HepG2 (cell line): ENCODE measurements at regions not wholly inside any gene's neighbourhood (a gene's known extent, or its start where the extent isn't known, plus 50 kb on each side); places are given as distances from the start of the nearest gene placed in this dataset.

Experiments
- ATAC-seq: fragments of 200-7000 bp; cut with Tn5 transposase; 3 replicates; pipeline ENCODE4 v1.9.1; 2020; ENCODE audit warnings: mild to moderate bottlenecking, moderate library complexity
- BruUV-seq: library from RNA; stranded (reverse); fragments of 400-500 nt; replicated peaks from 2 replicates; lab custom pipeline; 2021; lab: Mats Ljungman, UMichigan
- CTCF ChIA-PET: fragments of 300-600 bp; formaldehyde crosslinking; extraction: SDS; loops from one replicate; lab custom pipeline; 2021; ENCODE audit warnings: low total read pairs, inconsistent platforms, low intra/inter-chr PET ratio; lab: Yijun Ruan, JAX
- POLR2A ChIA-PET: fragments of 350-600 bp; sonication (Branson Sonifier 250); formaldehyde crosslinking; loops from one replicate; lab custom pipeline; 2020; ENCODE audit warnings: antibody characterized with exemption, inconsistent platforms; lab: Yijun Ruan, JAX
- DNase-seq: peaks from one replicate; pipeline ENCODE4 v3.0.0-alpha.2; 2015; ENCODE audit warnings: low spot score
- FAIRE-seq: peaks from 3 replicates; lab custom pipeline; 2011; peaks lifted over from hg19 to GRCh38; lab: Jason Lieb, UNC
- H2AFZ ChIP-seq: one replicate; pipeline ENCODE4 v1.6.1; 2011; ENCODE audit warnings: low read length, inconsistent platforms
- H3K27ac ChIP-seq: fragments of 300-600 bp; 3 replicates; pipeline ENCODE4 v1.8.0; 2011; ENCODE audit warnings: mixed run types, mild to moderate bottlenecking, mixed read lengths, low read length, inconsistent platforms; ENCODE audit not compliant: insufficient read depth; ENCODE audit errors: extremely low read length
- H3K27me3 ChIP-seq, 2 experiments: fragments of 200-600 bp in 1 of 2; 2 replicates in 1 of 2; 3 replicates in 1 of 2; pipeline versions ENCODE4 v1.6.0 to v1.8.0; 2011; ENCODE audit warnings: low read length in 2 of 2, mild to moderate bottlenecking in 2 of 2, moderate library complexity in 2 of 2, inconsistent platforms in 1 of 2; ENCODE audit not compliant: insufficient read depth in 2 of 2, control insufficient read depth in 1 of 2
- H3K36me3 ChIP-seq, 2 experiments: fragments of 200-600 bp in 1 of 2; replicated peaks in 1 of 2; 2 replicates in 1 of 2; 3 replicates in 1 of 2; pipeline versions ENCODE4 v1.5.1 to v1.8.0; 2011; ENCODE audit warnings: low read length in 2 of 2, inconsistent platforms in 1 of 2; ENCODE audit not compliant: insufficient read depth in 2 of 2, control insufficient read depth in 1 of 2
- H3K4me1 ChIP-seq: 2 replicates; pipeline ENCODE4 v1.5.1; 2012; ENCODE audit warnings: low read length, inconsistent platforms; ENCODE audit not compliant: insufficient read depth
- H3K4me2 ChIP-seq: 2 replicates; pipeline ENCODE4 v1.6.0; 2011; ENCODE audit warnings: low read depth, low read length, inconsistent platforms
- H3K4me3 ChIP-seq, 3 experiments: fragments of 200-600 bp in 1 of 3; sonication (generic), shearing (Covaris generic) in 1 of 3; replicated peaks in 1 of 3; 2 replicates each; pipeline ENCODE4 v1.5.1; 2011 to 2016; ENCODE audit warnings: low read length in 3 of 3, inconsistent platforms in 2 of 3, low read depth in 2 of 3, mild to moderate bottlenecking in 2 of 3, control low read depth in 1 of 3, mixed read lengths in 1 of 3; ENCODE audit not compliant: insufficient read depth in 1 of 3
- H3K79me2 ChIP-seq: one replicate; pipeline ENCODE4 v1.6.1; 2011; ENCODE audit warnings: low read length, inconsistent platforms; ENCODE audit not compliant: insufficient read depth
- H3K9ac ChIP-seq: 2 replicates; pipeline ENCODE4 v1.6.0; 2011; ENCODE audit warnings: mild to moderate bottlenecking, low read depth, low read length, inconsistent platforms; ENCODE audit not compliant: insufficient read depth
- H3K9me3 ChIP-seq: 2 replicates; pipeline ENCODE4 v1.5.1; 2012; ENCODE audit warnings: mild to moderate bottlenecking, low read length
- H4K20me1 ChIP-seq: 2 replicates; pipeline ENCODE4 v1.6.0; 2011; ENCODE audit warnings: inconsistent platforms, mild to moderate bottlenecking, low read length, moderate library complexity; ENCODE audit not compliant: insufficient read depth
- ATF6 ChIP-seq: sonication (generic); formaldehyde crosslinking; conservative IDR thresholded peaks from 2 replicates; pipeline ENCODE4 v1.4.0; 2020; ENCODE audit warnings: missing genetic modification reagents
- E2F5 ChIP-seq: sonication (generic); formaldehyde crosslinking; conservative IDR thresholded peaks from 2 replicates; pipeline ENCODE4 v1.4.0; 2020; ENCODE audit warnings: missing genetic modification reagents
- SSRP1 ChIP-seq: IDR thresholded peaks from 2 replicates; pipeline ENCODE4 v1.6.1; 2016; ENCODE audit warnings: control low read depth
- ZFP1 ChIP-seq: IDR thresholded peaks from 2 replicates; pipeline ENCODE4 v1.6.1; 2016
- ZNF354B ChIP-seq: sonication (generic); formaldehyde crosslinking; IDR thresholded peaks from 2 replicates; pipeline ENCODE4 v1.8.0; 2022; ENCODE audit warnings: mild to moderate bottlenecking, missing genetic modification reagents
- ZNF451 ChIP-seq: sonication (generic); formaldehyde crosslinking; IDR thresholded peaks from 2 replicates; pipeline ENCODE4 v1.5.0; 2020; ENCODE audit warnings: mild to moderate bottlenecking, missing genetic modification reagents
- ZNF724P ChIP-seq: sonication (generic); formaldehyde crosslinking; IDR thresholded peaks from 2 replicates; pipeline ENCODE4 v1.8.0; 2022; ENCODE audit warnings: missing genetic modification reagents, borderline replicate concordance
- ZNF878 ChIP-seq: sonication (generic); formaldehyde crosslinking; IDR thresholded peaks from 2 replicates; pipeline ENCODE4 v1.8.1; 2023; ENCODE audit warnings: mild to moderate bottlenecking, missing genetic modification reagents, moderate library complexity
- WGBS: methylation state at CpG from one replicate; pipeline ENCODE4 v1.1.6; 2017; ENCODE audit warnings: low lambda C conversion rate; 5-methylcytosine and 5-hydroxymethylcytosine counted together
- in situ Hi-C: cut with HindIII; loops from 2 replicates; pipeline ENCODE4 v1.10.0; 2017; ENCODE audit warnings: low pct_unique_long_range_greater_than_20kb; ENCODE audit not compliant: extremely low pct_ligation_motif_present
- intact Hi-C: fragments of 100-400 bp; cut with micrococcal nuclease; formaldehyde crosslinking; loops from one replicate; pipeline ENCODE4 v1.10.0; 2022; ENCODE audit not compliant: unreplicated experiment

GRCh38 chr3:65078748-65079147, 390.9 kb upstream of the ADAMTS9 start (continued):
- TF ChIP-seq SSRP1 (CRISPR knock-in tag) (no peak), ZNF451 (CRISPR knock-in tag) (no peak), ZNF878 (CRISPR knock-in tag) (no peak), ZFP1 (no peak)

- H2AFZ ChIP-seq, result no peak overlapping the region
- DNase-seq (no peak), FAIRE-seq (no peak), ATAC-seq (no peak)
- no peaks in the 10 kb centered on the region for H3K79me2 ChIP-seq
- H4K20me1 ChIP-seq, result no peaks in the 10 kb centered on the region
- no TSS peak for BruUV-seq
- CTCF ChIA-PET, result no interaction called here
- POLR2A ChIA-PET, result no interaction called here
- no peak overlapping the region for H3K4me2 ChIP-seq
- no peaks in the 10 kb centered on the region for H3K36me3 ChIP-seq
- H3K9ac ChIP-seq, result no peak overlapping the region
- no peaks in the 10 kb centered on the region for H3K9me3 ChIP-seq
- in situ Hi-C loops, result no loop called here
- H3K27ac ChIP-seq, result no peak overlapping the region
- TF ChIP-seq E2F5 (CRISPR knock-in tag), result no peak
- no peak for TF ChIP-seq ZNF724P (CRISPR knock-in tag)
- TF ChIP-seq ATF6 (CRISPR knock-in tag), result no peak
- no peak for TF ChIP-seq ZNF354B (CRISPR knock-in tag)
- intact Hi-C loops, result no loop called here
- no peaks in the 10 kb centered on the region for H3K27me3 ChIP-seq
- H3K4me1 ChIP-seq, result no peaks in the 10 kb centered on the region
- no peak overlapping the region for H3K4me3 ChIP-seq
- WGBS, result 0% methylated on average over 2 of the region's 2 CpGs
These were observed 389.3 kb upstream of the ADAMTS9 start for GRCh38 chr3:65077124-65077523.
